Sigmoid colon (tissue), 4 donors: ENCODE measurements at regions not wholly inside any gene's neighbourhood (a gene's known extent, or its start where the extent isn't known, plus 50 kb on each side); places are given as distances from the start of the nearest gene placed in this dataset.

Experiments used
- CTCF ChIP-seq, 4 experiments: fragments of 450-650 bp in 3 of 4; fragments of 200-600 bp in 1 of 4; IDR thresholded peaks; one replicate each; pipeline ENCODE4 v1.5.1; 2016 to 2019; ENCODE audit warnings: antibody characterized with exemption in 4 of 4, mild to moderate bottlenecking in 3 of 4, moderate library complexity in 2 of 4
- EP300 ChIP-seq, 4 donors: sonication (generic); formaldehyde crosslinking; IDR thresholded peaks; one replicate each; pipeline ENCODE4 v1.6.1; 2017; ENCODE audit warnings: antibody characterized with exemption in 4 of 4
- POLR2A ChIP-seq, 2 donors: fragments of 450-650 bp; IDR thresholded peaks; one replicate each; pipeline ENCODE4 v1.6.1; 2016; ENCODE audit warnings: antibody characterized with exemption in 2 of 2, mild to moderate bottlenecking in 2 of 2, moderate library complexity in 2 of 2
- POLR2AphosphoS5 ChIP-seq, 4 donors: sonication (generic); formaldehyde crosslinking; IDR thresholded peaks; one replicate each; pipeline ENCODE4 v1.6.1; 2017; ENCODE audit warnings: antibody characterized with exemption in 4 of 4

GRCh38 chr5:69007726-69008368 lies 86.0 kb upstream of the SLC30A5 start:
- no peak for TF ChIP-seq POLR2AphosphoS5 (IDR thresholded peaks at IDR 0.05)
- TF ChIP-seq POLR2A (IDR thresholded peaks at IDR 0.05), result no peak
- TF ChIP-seq CTCF (IDR thresholded peaks at IDR 0.05), result peak; percentile 20 to 59 (median 58)
- TF ChIP-seq EP300 (IDR thresholded peaks at IDR 0.05), result no peak
